PC-3 (cell line): ENCODE measurements at regions not wholly inside any gene's neighbourhood (a gene's known extent, or its start where the extent isn't known, plus 50 kb on each side); places are given as distances from the start of the nearest gene placed in this dataset.
A peak's percentile ranks its signal among the peaks of the same experiment; 100 is the strongest.

Experiments
- ATAC-seq: fragments of 200-7000 bp; cut with Tn5 transposase; 2 replicates; pipeline ENCODE4 v1.9.1; 2020; ENCODE audit warnings: mild to moderate bottlenecking, moderate library complexity
- BruUV-seq: library from RNA; stranded (reverse); fragments of 400-500 nt; replicated peaks from 2 replicates; lab custom pipeline; 2021; lab: Mats Ljungman, UMichigan
- CTCF ChIA-PET: fragments of 300-600 bp; sonication (Branson Sonifier 250); formaldehyde crosslinking; loops from one replicate; lab custom pipeline; 2022; ENCODE audit warnings: antibody characterized with exemption; lab: Charles Lee
- POLR2A ChIA-PET: fragments of 300-600 bp; sonication (Branson Sonifier 250); formaldehyde crosslinking; loops from one replicate; lab custom pipeline; 2022; ENCODE audit warnings: antibody characterized with exemption; ENCODE audit not compliant: unreplicated experiment; lab: Charles Lee
- DNase-seq: peaks from one replicate; pipeline ENCODE4 v3.0.0-alpha.2; 2015
- H2AFZ ChIP-seq: fragments of 300-600 bp; sonication (generic); 2 replicates; pipeline ENCODE4 v1.6.0; 2016; ENCODE audit warnings: antibody characterized with exemption, low read length
- H3F3A ChIP-seq: fragments of 300-600 bp; sonication (generic); one replicate; pipeline ENCODE4 v1.6.0; 2017; ENCODE audit warnings: antibody characterized with exemption, low read length, control low read depth, mild to moderate bottlenecking; ENCODE audit not compliant: unreplicated experiment
- H3K27ac ChIP-seq: fragments of 300-600 bp; sonication (generic); 2 replicates; pipeline ENCODE4 v1.5.1; 2016; ENCODE audit warnings: mild to moderate bottlenecking, low read length
- H3K27me3 ChIP-seq: fragments of 300-600 bp; sonication (generic); 2 replicates; pipeline ENCODE4 v1.6.1; 2016; ENCODE audit warnings: low read length, mixed read lengths
- H3K36me3 ChIP-seq: fragments of 300-600 bp; sonication (generic); 2 replicates; pipeline ENCODE4 v1.6.1; 2016; ENCODE audit warnings: low read depth, mixed run types, low read length, mixed read lengths
- H3K4me1 ChIP-seq: fragments of 300-600 bp; sonication (generic); 2 replicates; pipeline ENCODE4 v1.5.1; 2016; ENCODE audit warnings: low read length; ENCODE audit not compliant: insufficient read depth
- H3K4me2 ChIP-seq: fragments of 300-600 bp; sonication (generic); 2 replicates; pipeline ENCODE4 v1.6.0; 2016; ENCODE audit warnings: low read length
- H3K4me3 ChIP-seq: fragments of 300-600 bp; sonication (generic); 2 replicates; pipeline ENCODE4 v1.5.1; 2016; ENCODE audit warnings: mild to moderate bottlenecking, low read length, mixed read lengths
- H3K79me2 ChIP-seq: fragments of 300-600 bp; sonication (generic); 2 replicates; pipeline ENCODE4 v1.6.1; 2017; ENCODE audit warnings: low read length, mixed read lengths
- H3K9ac ChIP-seq: fragments of 300-600 bp; sonication (generic); 2 replicates; pipeline ENCODE4 v1.6.0; 2016; ENCODE audit warnings: mild to moderate bottlenecking, low read length
- H3K9me2 ChIP-seq: fragments of 300-600 bp; sonication (generic); replicated peaks from 2 replicates; pipeline ENCODE4 v1.6.1; 2016; ENCODE audit warnings: mixed run types, low read length, mixed read lengths
- H3K9me3 ChIP-seq: fragments of 300-600 bp; sonication (generic); 2 replicates; pipeline ENCODE4 v1.6.1; 2016; ENCODE audit warnings: low read length, mixed read lengths
- H4K20me1 ChIP-seq: fragments of 300-600 bp; sonication (generic); 2 replicates; pipeline ENCODE4 v1.6.1; 2016; ENCODE audit warnings: low read length, mixed read lengths
- EZH2 ChIP-seq: fragments of 300-600 bp; sonication (generic); IDR thresholded peaks from one replicate; pipeline ENCODE4 v1.6.1; 2017; ENCODE audit warnings: antibody characterized with exemption, mild to moderate bottlenecking, low read length; ENCODE audit not compliant: unreplicated experiment
- EZH2phosphoT487 ChIP-seq: fragments of 300-600 bp; sonication (generic); IDR thresholded peaks from 2 replicates; pipeline ENCODE4 v1.6.1; 2018; ENCODE audit warnings: mild to moderate bottlenecking, antibody characterized with exemption, low read length, borderline replicate concordance
- intact Hi-C: fragments of 100-400 bp; cut with micrococcal nuclease; formaldehyde crosslinking; loops from 2 replicates; pipeline ENCODE4 v1.9.0; 2023
- TF ChIP-seq, protein P1 (sequence below): fragments of 300-600 bp; sonication (generic); conservative IDR thresholded peaks from 2 replicates; pipeline ENCODE4 v1.5.1; 2017; ENCODE audit warnings: antibody characterized with exemption, low read depth, mild to moderate bottlenecking, low read length

DNA sequence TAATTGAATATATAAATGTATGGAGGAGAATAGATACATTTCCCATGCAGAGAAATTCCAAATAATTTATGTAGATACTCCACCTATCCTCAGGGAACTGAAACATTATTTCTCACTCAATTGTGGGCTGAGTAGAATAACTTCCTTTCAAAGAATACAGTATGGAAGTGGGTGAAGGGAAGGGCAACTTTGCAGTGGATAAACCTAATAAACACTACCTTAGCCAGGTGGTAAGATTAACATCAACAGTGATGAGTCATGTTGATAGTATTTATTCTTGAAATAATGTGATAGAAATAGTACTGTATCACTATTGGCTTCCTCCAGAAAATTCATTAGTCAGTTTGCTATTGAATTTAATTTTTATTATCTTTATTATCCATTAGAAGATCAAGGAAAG lies 716.4 kb upstream of the CHAC2 start:
- Histone ChIP-seq H4K20me1 (no peaks in the 10 kb centered on the region), H3K4me3 (no peak overlapping the region), H3K36me3 (no peaks in the 10 kb centered on the region), H3K79me2 (no peaks in the 10 kb centered on the region), H3K9me3 (no peaks in the 10 kb centered on the region), H3K9me2 (no peaks in the 10 kb centered on the region), H3K4me2 (no peak overlapping the region), H3K9ac (no peak overlapping the region), H3K27ac (no peak overlapping the region), H3F3A (no peaks in the 10 kb centered on the region), H3K27me3 (no peaks in the 10 kb centered on the region), H3K4me1 (no peaks in the 10 kb centered on the region), H2AFZ (no peak overlapping the region)
- intact Hi-C loops, result no loop called here
- ChIA-PET POLR2A (no interaction called here), CTCF (no interaction called here)
- no peak for TF ChIP-seq EZH2phosphoT487
- BruUV-seq, result no TSS peak
- ATAC-seq (peak; percentile 54), DNase-seq (peak; percentile 37)

DNA sequence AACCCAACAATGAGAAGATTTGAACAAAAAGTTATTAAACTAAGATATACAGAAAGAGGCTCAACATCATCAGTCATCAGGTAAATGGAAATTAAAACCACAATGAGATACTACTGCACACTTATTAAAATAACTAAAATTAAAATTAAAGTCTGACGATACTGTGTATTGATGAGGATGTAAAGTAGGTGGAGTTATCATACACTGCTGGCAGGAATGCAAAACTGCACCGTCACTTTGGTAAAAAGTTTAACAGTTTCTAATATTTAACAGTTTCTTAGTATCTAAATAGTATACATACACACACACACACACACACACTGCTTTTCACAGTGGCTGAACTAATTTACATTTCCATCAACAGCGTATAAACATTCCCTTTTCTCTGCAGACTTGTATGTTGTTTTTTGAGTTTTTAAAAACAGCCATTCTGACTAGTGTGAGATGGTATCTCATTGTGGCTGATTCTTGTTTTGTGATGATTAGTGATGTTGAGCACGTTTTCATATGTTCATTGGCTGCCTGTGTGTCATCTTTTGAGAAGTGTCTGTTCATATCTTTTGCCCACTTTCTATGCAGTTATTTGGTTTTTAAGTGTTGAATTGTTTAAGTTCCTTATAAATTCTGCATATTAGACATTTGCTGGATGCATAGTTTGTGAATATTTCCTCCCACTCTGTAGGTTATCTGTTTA lies 726.9 kb upstream of the CHAC2 start:
- H2AFZ ChIP-seq, result no peak overlapping the region
- ATAC-seq (no peak), DNase-seq (no peak)
- H4K20me1 ChIP-seq, result no peaks in the 10 kb centered on the region
- no peak overlapping the region for H3K27ac ChIP-seq
- no TSS peak for BruUV-seq
- ChIA-PET CTCF (no interaction called here), POLR2A (no interaction called here)
- no peaks in the 10 kb centered on the region for H3K27me3 ChIP-seq
- H3K9me3 ChIP-seq, result no peaks in the 10 kb centered on the region
- H3K4me3 ChIP-seq, result no peak overlapping the region
- H3K79me2 ChIP-seq, result no peaks in the 10 kb centered on the region
- H3K4me1 ChIP-seq, result 0 out of 2 replicates have a peak, but pooled peaks cover 4% of the 10 kb centered on the region
- no peaks in the 10 kb centered on the region for H3K36me3 ChIP-seq
- no peak for TF ChIP-seq EZH2phosphoT487
- TF ChIP-seq, protein P1, sequence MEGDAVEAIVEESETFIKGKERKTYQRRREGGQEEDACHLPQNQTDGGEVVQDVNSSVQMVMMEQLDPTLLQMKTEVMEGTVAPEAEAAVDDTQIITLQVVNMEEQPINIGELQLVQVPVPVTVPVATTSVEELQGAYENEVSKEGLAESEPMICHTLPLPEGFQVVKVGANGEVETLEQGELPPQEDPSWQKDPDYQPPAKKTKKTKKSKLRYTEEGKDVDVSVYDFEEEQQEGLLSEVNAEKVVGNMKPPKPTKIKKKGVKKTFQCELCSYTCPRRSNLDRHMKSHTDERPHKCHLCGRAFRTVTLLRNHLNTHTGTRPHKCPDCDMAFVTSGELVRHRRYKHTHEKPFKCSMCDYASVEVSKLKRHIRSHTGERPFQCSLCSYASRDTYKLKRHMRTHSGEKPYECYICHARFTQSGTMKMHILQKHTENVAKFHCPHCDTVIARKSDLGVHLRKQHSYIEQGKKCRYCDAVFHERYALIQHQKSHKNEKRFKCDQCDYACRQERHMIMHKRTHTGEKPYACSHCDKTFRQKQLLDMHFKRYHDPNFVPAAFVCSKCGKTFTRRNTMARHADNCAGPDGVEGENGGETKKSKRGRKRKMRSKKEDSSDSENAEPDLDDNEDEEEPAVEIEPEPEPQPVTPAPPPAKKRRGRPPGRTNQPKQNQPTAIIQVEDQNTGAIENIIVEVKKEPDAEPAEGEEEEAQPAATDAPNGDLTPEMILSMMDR, result 0 out of 2 replicates have a peak, but pooled peaks have one; percentile 22
- no peak for TF ChIP-seq EZH2
- H3F3A ChIP-seq, result no peaks in the 10 kb centered on the region
- H3K9me2 ChIP-seq, result no peaks in the 10 kb centered on the region
- intact Hi-C loops, result no loop called here
- H3K9ac ChIP-seq, result no peak overlapping the region
- no peak overlapping the region for H3K4me2 ChIP-seq

DNA sequence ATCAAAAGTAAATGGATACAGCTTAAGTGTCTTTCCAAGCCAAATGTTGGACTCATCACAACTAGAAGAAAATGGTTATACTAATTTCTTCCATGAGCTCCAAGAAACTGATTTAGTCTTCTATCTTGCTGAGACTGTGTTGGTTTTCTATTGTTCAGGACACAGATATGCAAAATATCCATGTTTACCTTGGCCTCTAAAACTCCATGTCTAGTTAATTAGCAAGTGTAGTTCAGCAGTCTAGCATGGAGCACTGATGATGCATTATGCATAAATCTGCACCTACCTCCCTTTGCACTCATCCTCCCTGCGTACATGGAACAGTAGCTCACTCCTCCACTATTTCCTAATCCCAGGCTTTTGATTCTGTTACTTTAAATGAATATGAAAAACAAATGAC lies 731.4 kb upstream of the CHAC2 start:
- Histone ChIP-seq H3K9me2 (no peaks in the 10 kb centered on the region), H3K4me2 (no peak overlapping the region), H2AFZ (no peak overlapping the region), H3K27me3 (no peaks in the 10 kb centered on the region), H3K79me2 (no peaks in the 10 kb centered on the region), H3K36me3 (no peaks in the 10 kb centered on the region), H4K20me1 (no peaks in the 10 kb centered on the region), H3K9ac (no peak overlapping the region), H3K9me3 (no peaks in the 10 kb centered on the region), H3K4me1 (0 out of 2 replicates have a peak, but pooled peaks cover 4% of the 10 kb centered on the region), H3K4me3 (no peak overlapping the region), H3F3A (no peaks in the 10 kb centered on the region), H3K27ac (no peak overlapping the region)
- TF ChIP-seq EZH2phosphoT487, result no peak
- TF ChIP-seq EZH2, result no peak
- TF ChIP-seq, protein P1, result no peak
- POLR2A ChIA-PET, result no interaction called here
- intact Hi-C loops, result no loop called here
- ATAC-seq (no peak), DNase-seq (no peak)
- CTCF ChIA-PET, result no interaction called here
- BruUV-seq, result no TSS peak
